ENCODE measurements at regions not wholly inside any gene's neighbourhood (a gene's known extent, or its start where the extent isn't known, plus 50 kb on each side); places are given as distances from the start of the nearest gene placed in this dataset.

DNA sequence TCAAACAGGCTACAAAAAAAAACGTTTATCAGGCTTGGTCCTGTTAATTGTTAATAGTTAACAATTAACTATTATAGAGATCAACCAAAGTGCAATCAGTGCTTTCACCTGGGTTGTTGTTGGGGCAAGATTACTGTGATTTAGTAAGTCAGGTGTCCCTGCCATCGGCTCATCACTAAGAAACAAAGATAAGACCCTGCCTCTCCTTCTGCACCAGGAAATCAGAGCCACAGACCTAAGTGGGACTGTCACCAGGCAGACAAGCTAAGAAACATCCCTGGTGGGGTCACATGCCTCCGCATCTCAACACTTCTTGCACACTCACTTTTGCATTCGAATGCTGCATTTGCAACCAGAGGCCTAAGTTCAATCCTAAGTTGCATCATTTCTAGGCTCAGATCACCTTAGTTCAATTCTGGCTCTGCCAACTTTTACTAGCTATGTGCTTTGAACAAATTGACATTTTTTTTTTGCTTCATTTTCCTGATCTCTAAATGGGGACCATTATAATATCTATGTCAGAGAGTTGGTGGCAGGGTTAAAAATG, 298.9 kb upstream of the B3GAT1 start:
- no peaks in the 10 kb centered on the region for H3K4me1 ChIP-seq
- peaks cover 0 to 6% (median 0%) of the 10 kb centered on the region in 11 donors for H3K9me3 ChIP-seq
- intact Hi-C loops (cut with DNase I): no loop called here
- H3K27me3 ChIP-seq: peaks cover 0 to 49% (median 13%) of the 10 kb centered on the region in 7 donors
- no peak overlapping the region for H3K4me3 ChIP-seq
- 65 to 66% methylated on average over 4 of the region's 4 CpGs for WGBS, 2 donors
- DNase-seq: no peak
- H3K27ac ChIP-seq: no peak overlapping the region
- no peaks in the 10 kb centered on the region for H3K36me3 ChIP-seq
- no peak for ATAC-seq
- TF ChIP-seq, protein P1, sequence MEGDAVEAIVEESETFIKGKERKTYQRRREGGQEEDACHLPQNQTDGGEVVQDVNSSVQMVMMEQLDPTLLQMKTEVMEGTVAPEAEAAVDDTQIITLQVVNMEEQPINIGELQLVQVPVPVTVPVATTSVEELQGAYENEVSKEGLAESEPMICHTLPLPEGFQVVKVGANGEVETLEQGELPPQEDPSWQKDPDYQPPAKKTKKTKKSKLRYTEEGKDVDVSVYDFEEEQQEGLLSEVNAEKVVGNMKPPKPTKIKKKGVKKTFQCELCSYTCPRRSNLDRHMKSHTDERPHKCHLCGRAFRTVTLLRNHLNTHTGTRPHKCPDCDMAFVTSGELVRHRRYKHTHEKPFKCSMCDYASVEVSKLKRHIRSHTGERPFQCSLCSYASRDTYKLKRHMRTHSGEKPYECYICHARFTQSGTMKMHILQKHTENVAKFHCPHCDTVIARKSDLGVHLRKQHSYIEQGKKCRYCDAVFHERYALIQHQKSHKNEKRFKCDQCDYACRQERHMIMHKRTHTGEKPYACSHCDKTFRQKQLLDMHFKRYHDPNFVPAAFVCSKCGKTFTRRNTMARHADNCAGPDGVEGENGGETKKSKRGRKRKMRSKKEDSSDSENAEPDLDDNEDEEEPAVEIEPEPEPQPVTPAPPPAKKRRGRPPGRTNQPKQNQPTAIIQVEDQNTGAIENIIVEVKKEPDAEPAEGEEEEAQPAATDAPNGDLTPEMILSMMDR (IDR thresholded peaks at IDR 0.05): no peak

DNA sequence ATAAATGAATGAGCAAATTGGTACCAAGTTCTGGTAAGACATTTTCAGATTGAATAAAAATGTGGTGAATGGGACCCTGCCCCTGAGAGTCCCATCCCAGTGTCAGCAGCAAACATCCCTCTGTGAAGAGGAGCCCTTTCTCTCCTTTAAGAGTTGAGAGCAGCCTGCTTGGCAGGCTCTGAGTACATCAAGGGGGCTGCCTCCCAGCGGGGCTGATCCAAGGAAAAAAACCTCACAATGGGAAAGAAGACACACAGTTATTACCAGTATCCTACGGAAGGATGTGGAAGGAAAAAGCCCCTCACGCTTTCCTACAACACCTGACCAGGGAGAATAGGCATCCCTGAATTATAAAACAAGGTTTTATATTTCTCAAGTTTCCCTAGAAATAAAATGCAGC, 293.8 kb upstream of the B3GAT1 start:
- DNase-seq (no peak), ATAC-seq (no peak)
- intact Hi-C loops (cut with DNase I): no loop called here
- H3K4me1 ChIP-seq: no peaks in the 10 kb centered on the region
- TF ChIP-seq, protein P1 (IDR thresholded peaks at IDR 0.05): no peak
- no peak overlapping the region for H3K4me3 ChIP-seq
- peaks cover 0 to 6% (median 0%) of the 10 kb centered on the region in 11 donors for H3K9me3 ChIP-seq
- no peaks in the 10 kb centered on the region for H3K36me3 ChIP-seq
- WGBS, 2 donors: 59 to 65% methylated on average over 3 of the region's 3 CpGs
- peaks cover 0 to 53% (median 16%) of the 10 kb centered on the region in 7 donors for H3K27me3 ChIP-seq
- no peak overlapping the region for H3K27ac ChIP-seq

DNA sequence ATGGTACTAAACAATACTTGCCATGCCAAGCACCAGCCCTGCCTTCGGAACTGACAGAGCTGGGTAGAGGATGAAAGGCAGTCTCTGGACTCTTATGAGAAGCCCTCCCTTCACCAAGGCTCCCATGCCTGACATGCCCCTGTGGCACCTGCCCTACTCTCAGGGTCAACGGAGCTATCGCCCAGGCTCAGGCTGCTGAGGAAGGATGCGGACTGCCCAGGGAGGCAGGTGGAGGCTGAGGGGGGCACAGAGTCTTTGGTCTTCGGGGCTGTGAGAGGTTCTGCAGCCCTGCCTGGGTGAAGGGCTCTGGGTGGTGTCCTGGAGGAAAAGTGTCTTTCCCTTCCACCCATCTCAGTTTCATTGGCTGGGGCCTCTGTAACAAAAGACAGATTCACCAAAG, 290.8 kb upstream of the B3GAT1 start:
- 82 to 83% methylated on average over 5 of the region's 5 CpGs for WGBS, 2 donors
- H3K4me3 ChIP-seq: no peak overlapping the region
- H3K9me3 ChIP-seq: peaks cover 0 to 2% (median 0%) of the 10 kb centered on the region in 11 donors
- no peak for DNase-seq
- no peaks in the 10 kb centered on the region for H3K36me3 ChIP-seq
- H3K4me1 ChIP-seq: no peaks in the 10 kb centered on the region
- no peak for ATAC-seq
- H3K27me3 ChIP-seq: peaks cover 0 to 77% (median 24%) of the 10 kb centered on the region in 7 donors
- H3K27ac ChIP-seq: no peak overlapping the region
- TF ChIP-seq, protein P1 (IDR thresholded peaks at IDR 0.05): no peak
- intact Hi-C loops (cut with DNase I): no loop called here

DNA sequence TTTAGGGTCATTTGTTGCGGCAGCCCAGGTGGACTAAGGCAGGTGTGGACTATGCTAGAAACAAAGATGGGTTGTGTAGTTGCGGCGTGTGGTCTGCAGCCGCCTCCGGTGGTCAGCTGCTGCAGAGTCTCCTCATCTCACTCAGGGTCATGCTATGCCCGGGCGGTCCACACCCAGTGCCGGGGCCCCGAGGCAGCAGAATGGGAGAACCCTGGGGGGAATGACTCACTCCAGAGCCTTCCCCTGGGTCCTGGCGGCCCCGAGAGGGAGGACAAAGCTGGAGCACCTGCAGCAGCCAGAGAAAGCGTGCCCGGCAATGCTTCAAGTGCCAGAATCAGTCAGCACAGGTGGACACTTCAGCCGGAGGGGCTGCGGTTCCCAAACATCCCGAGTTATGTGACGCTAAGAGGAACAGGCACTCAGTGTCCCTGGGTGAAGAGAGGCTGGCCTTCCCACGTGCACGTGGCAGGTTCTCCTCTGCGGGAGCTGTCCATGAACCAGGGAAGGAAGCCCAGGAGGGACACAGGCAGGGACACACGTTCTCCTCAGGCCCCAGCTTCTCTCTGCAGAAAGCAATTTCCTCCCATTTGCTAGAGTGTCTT, 289.6 kb upstream of the B3GAT1 start:
- H3K27ac ChIP-seq: no peak overlapping the region
- intact Hi-C loops (cut with DNase I): no loop called here
- WGBS, 2 donors: 72 to 75% methylated on average over 21 of the region's 21 CpGs
- ATAC-seq (no peak), DNase-seq (no peak)
- H3K4me3 ChIP-seq: no peak overlapping the region
- H3K27me3 ChIP-seq: peaks cover 0 to 71% (median 27%) of the 10 kb centered on the region in 7 donors
- TF ChIP-seq, protein P1 (IDR thresholded peaks at IDR 0.05): no peak
- no peaks in the 10 kb centered on the region for H3K9me3 ChIP-seq
- no peaks in the 10 kb centered on the region for H3K4me1 ChIP-seq
- H3K36me3 ChIP-seq: no peaks in the 10 kb centered on the region

All from heart right ventricle (tissue), 16 donors.